Spleen (tissue), 11 donors: ENCODE measurements at regions not wholly inside any gene's neighbourhood (a gene's known extent, or its start where the extent isn't known, plus 50 kb on each side); places are given as distances from the start of the nearest gene placed in this dataset.

Experiments used
- DNase-seq: peaks from one replicate; pipeline ENCODE4 v3.0.0-alpha.2; 2020
- H3K27ac ChIP-seq, 8 donors: fragments of 200-600 bp; sonication (generic) in 7 of 8; 1 replicate in 4 of 8; 2 replicates in 4 of 8; pipeline versions ENCODE4 v1.5.0 to v1.8.0; 2016 to 2021; ENCODE audit warnings: inconsistent platforms in 4 of 8, mild to moderate bottlenecking in 4 of 8, moderate library complexity in 1 of 8
- H3K27me3 ChIP-seq, 7 donors: fragments of 200-600 bp; sonication (generic) in 6 of 7; replicated peaks in 1 of 7; 1 replicate in 4 of 7; 2 replicates in 3 of 7; pipeline versions ENCODE4 v1.5.0 to v1.8.0; 2016 to 2021; ENCODE audit warnings: inconsistent platforms in 3 of 7, mild to moderate bottlenecking in 1 of 7
- H3K36me3 ChIP-seq, 6 donors: fragments of 200-600 bp; sonication (generic) in 5 of 6; 1 replicate in 4 of 6; 2 replicates in 2 of 6; pipeline versions ENCODE4 v1.5.0 to v1.8.0; 2016 to 2021; ENCODE audit warnings: inconsistent platforms in 2 of 6
- H3K4me1 ChIP-seq, 6 donors: fragments of 200-600 bp; sonication (generic) in 5 of 6; 1 replicate in 3 of 6; 2 replicates in 3 of 6; pipeline versions ENCODE4 v1.5.0 to v1.8.0; 2016 to 2021; ENCODE audit warnings: inconsistent platforms in 3 of 6
- H3K4me3 ChIP-seq, 8 donors: fragments of 200-600 bp; sonication (generic) in 7 of 8; 1 replicate in 4 of 8; 2 replicates in 4 of 8; pipeline versions ENCODE4 v1.5.0 to v1.8.0; 2016 to 2021; ENCODE audit warnings: inconsistent platforms in 4 of 8, mild to moderate bottlenecking in 4 of 8, moderate library complexity in 2 of 8
- H3K9me3 ChIP-seq, 8 donors: fragments of 200-600 bp; sonication (generic) in 7 of 8; 1 replicate in 4 of 8; 2 replicates in 4 of 8; pipeline versions ENCODE4 v1.5.0 to v1.8.0; 2016 to 2021; ENCODE audit warnings: inconsistent platforms in 4 of 8
- POLR2A ChIP-seq, 3 donors: fragments of 450-650 bp; IDR thresholded peaks; one replicate each; pipeline ENCODE4 v1.5.1; 2017; ENCODE audit warnings: antibody characterized with exemption in 3 of 3, mild to moderate bottlenecking in 1 of 3
- POLR2AphosphoS5 ChIP-seq, 3 donors: sonication (generic); formaldehyde crosslinking; IDR thresholded peaks; one replicate each; pipeline ENCODE4 v1.5.1; 2017; ENCODE audit warnings: antibody characterized with exemption in 3 of 3
- WGBS, 5 donors: extraction: QIAGEN DNeasy Blood & Tissue Kit in 3 of 5; methylation state at CpG; one replicate each; pipeline versions ENCODE4 v1.1.5 to v1.1.7; 2013 to 2018; 5-methylcytosine and 5-hydroxymethylcytosine counted together
- intact Hi-C: fragments of 100-400 bp; cut with DNase I; formaldehyde crosslinking; loops from one replicate; pipeline ENCODE4 v1.15.0; 2023; ENCODE audit warnings: low total_unique reads
- TF ChIP-seq, protein P1 (sequence below), 11 experiments: fragments of 200-600 bp in 7 of 11; fragments of 450-650 bp in 4 of 11; sonication (generic) in 4 of 11; IDR thresholded peaks in 8 of 11; conservative IDR thresholded peaks in 3 of 11; 1 replicate in 7 of 11; 2 replicates in 4 of 11; pipeline versions ENCODE4 v1.4.0 to v1.8.0; 2016 to 2021; ENCODE audit warnings: antibody characterized with exemption in 11 of 11, inconsistent platforms in 4 of 11, mild to moderate bottlenecking in 1 of 11
- donor health status: healthy with polysubstance abuse.
- donor health status: DM: no; HTN: no; CAD: no; lungs with moderate emphysema.
- donor health status: DM: no; HTN: no; CAD: no.
- donor health status: Bipolar disorder and iron deficiency.
- donor health status: healthy.
- donor health status: DM: no; HTN: no; CAD: no.
- donor health status: DM: yes; HTN: yes; CAD: no.

GRCh38 chr15:57835119-57835518 is 128.6 kb downstream of the POLR2M start:
- H3K36me3 ChIP-seq, result no peaks in the 10 kb centered on the region
- DNase-seq, result no peak
- TF ChIP-seq POLR2A (IDR thresholded peaks at IDR 0.05) (no peak), POLR2AphosphoS5 (IDR thresholded peaks at IDR 0.05) (no peak)
- TF ChIP-seq, protein P1, sequence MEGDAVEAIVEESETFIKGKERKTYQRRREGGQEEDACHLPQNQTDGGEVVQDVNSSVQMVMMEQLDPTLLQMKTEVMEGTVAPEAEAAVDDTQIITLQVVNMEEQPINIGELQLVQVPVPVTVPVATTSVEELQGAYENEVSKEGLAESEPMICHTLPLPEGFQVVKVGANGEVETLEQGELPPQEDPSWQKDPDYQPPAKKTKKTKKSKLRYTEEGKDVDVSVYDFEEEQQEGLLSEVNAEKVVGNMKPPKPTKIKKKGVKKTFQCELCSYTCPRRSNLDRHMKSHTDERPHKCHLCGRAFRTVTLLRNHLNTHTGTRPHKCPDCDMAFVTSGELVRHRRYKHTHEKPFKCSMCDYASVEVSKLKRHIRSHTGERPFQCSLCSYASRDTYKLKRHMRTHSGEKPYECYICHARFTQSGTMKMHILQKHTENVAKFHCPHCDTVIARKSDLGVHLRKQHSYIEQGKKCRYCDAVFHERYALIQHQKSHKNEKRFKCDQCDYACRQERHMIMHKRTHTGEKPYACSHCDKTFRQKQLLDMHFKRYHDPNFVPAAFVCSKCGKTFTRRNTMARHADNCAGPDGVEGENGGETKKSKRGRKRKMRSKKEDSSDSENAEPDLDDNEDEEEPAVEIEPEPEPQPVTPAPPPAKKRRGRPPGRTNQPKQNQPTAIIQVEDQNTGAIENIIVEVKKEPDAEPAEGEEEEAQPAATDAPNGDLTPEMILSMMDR (IDR thresholded peaks at IDR 0.05 in 8 of 11, conservative IDR thresholded peaks at IDR 0.05 in 3 of 11), result no peak
- H3K27me3 ChIP-seq, result peaks cover 0 to 13% (median 0%) of the 10 kb centered on the region in 7 donors
- intact Hi-C loops, result no loop called here
- H3K9me3 ChIP-seq, result peaks cover 0 to 19% (median 9%) of the 10 kb centered on the region in 8 donors
- no peak overlapping the region for H3K27ac ChIP-seq
- no peaks in the 10 kb centered on the region for H3K4me1 ChIP-seq
- H3K4me3 ChIP-seq, result no peak overlapping the region
- 89 to 95% (median 91%) methylated on average over 3 of the region's 3 CpGs for WGBS, 5 donors

- Histone ChIP-seq H3K9me3 (no peaks in the 10 kb centered on the region), H3K4me1 (no peaks in the 10 kb centered on the region), H3K36me3 (no peaks in the 10 kb centered on the region), H3K27ac (no peak overlapping the region), H3K4me3 (no peak overlapping the region), H3K27me3 (no peaks in the 10 kb centered on the region)
- 75 to 82% (median 79%) methylated on average over 5 of the region's 5 CpGs for WGBS, 5 donors
- TF ChIP-seq POLR2A (IDR thresholded peaks at IDR 0.05), result no peak
- TF ChIP-seq, protein P1 (IDR thresholded peaks at IDR 0.05 in 8 of 11, conservative IDR thresholded peaks at IDR 0.05 in 3 of 11), result no peak
- no peak for TF ChIP-seq POLR2AphosphoS5 (IDR thresholded peaks at IDR 0.05)
- intact Hi-C loops, result no loop called here
- no peak for DNase-seq
Measured at GRCh38 chr15:57849317-57849716, 142.8 kb downstream of the POLR2M start.

- no peak for TF ChIP-seq POLR2A (IDR thresholded peaks at IDR 0.05)
- TF ChIP-seq, protein P1 (IDR thresholded peaks at IDR 0.05 in 8 of 11, conservative IDR thresholded peaks at IDR 0.05 in 3 of 11), result no peak
- no peak for DNase-seq
- H3K36me3 ChIP-seq, result no peaks in the 10 kb centered on the region
- no peak overlapping the region for H3K4me3 ChIP-seq
- H3K9me3 ChIP-seq, result no peaks in the 10 kb centered on the region
- no peaks in the 10 kb centered on the region for H3K4me1 ChIP-seq
- intact Hi-C loops, result loop anchor here (10.0 kb wide), 1 partner anchor 100 kb away; no protein-coding TSS in a partner anchor
- no peaks in the 10 kb centered on the region for H3K27me3 ChIP-seq
- no peak overlapping the region for H3K27ac ChIP-seq
Measured at GRCh38 chr15:57854531-57854930, 148.0 kb downstream of the POLR2M start.

DNA sequence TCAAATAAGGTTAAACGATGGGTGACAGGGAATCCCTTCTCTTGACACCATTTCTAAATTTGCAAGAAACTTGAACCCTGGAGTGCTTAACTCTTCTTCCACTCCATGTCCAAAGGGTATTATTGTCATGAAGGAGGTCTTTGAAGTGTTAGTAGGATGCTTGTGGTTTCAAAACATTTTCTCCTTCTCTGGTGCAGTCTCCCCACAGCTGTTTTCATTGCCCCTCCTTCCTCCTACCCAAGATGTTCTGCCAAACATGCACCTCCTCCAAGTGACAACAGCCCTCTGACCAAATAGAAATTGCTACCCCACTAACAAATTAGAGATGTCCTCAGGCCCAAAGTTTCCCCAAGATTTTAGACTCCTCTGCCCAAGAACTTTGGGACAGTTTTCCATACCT is 151.4 kb downstream of the POLR2M start:
- no peak overlapping the region for H3K4me3 ChIP-seq
- no peak overlapping the region for H3K27ac ChIP-seq
- no peaks in the 10 kb centered on the region for H3K27me3 ChIP-seq
- intact Hi-C loops, result loop anchor here (10.0 kb wide), 1 partner anchor 103 kb away; no protein-coding TSS in a partner anchor
- peaks cover 0 to 6% (median 0%) of the 10 kb centered on the region in 6 donors for H3K4me1 ChIP-seq
- DNase-seq, result no peak
- no peak for TF ChIP-seq POLR2A (IDR thresholded peaks at IDR 0.05)
- WGBS, 5 donors, result 90 to 96% (median 94%) methylated on average over 1 of the region's 1 CpG
- no peaks in the 10 kb centered on the region for H3K36me3 ChIP-seq
- no peaks in the 10 kb centered on the region for H3K9me3 ChIP-seq
